ENCODE measurements at regions not wholly inside any gene's neighbourhood (a gene's known extent, or its start where the extent isn't known, plus 50 kb on each side); places are given as distances from the start of the nearest gene placed in this dataset.
"Not testable (repeated sequence)": the region's sequence is repeated elsewhere in the genome, so short reads cannot be mapped to it uniquely, and the experiment has no call there.

DNA sequence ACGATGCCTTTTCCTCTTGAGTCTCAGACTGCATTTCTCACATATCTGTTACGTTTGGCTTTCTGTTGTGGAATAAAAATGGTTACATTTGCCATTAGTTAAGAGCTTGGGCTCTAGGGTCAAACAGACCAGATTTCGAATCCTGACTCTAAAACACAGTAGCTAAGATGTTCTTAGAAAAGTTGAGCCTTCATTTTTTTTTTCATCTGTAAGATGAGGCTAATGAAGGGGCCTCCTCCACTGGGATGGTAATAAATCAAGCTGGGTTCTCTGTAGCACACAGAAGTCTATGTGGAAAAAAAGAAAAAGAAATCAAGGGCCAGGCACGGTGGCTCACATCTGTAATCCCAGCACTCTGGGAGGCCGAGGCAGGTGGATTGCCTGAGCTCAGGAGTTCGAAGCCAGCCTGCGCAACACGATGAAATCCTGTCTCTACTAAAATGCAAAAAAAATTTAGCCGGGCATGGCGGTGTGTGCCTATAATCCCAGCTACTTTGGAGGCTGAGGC is 49.9 kb upstream of the CAPRIN1 start:
- DNase-seq = no peak

GRCh38 chr11:33999393-33999792 is 52.1 kb upstream of the CAPRIN1 start:
- no peak for DNase-seq

DNA sequence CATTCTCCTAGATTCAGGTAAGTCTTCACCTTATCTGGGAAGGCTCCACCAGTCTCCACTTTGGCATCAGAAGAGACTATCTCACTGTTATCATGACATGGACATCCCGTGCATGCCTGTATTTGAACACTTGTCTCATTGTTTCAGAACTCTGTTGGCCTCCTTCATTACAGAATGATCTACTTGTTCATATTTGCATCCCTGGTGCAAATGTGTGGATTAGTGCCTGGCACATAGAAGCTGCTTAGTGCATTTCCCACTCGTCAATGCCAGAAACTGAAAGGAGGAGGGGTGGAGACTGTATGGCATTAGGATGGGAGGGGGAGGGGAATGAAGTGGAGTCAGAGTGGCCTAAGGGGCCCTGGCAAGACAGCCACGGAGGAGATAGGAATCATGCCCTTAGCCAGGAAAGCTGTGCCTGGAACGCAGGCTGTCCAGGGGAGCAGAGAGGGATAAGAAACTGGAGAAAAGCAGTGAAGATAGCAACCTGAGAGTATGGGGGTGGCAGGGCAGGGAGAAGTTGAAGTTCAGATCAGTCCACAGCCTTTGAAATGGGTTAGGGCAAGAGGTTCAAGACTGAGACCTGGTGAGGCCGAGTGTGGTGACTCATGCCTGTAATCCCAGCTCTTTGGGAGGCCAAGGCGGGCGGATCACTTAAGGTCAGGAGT is 53.8 kb upstream of the CAPRIN1 start:
- DNase-seq = peak in 17 of 56 donors; percentile 1 to 19 (median 7)

DNA sequence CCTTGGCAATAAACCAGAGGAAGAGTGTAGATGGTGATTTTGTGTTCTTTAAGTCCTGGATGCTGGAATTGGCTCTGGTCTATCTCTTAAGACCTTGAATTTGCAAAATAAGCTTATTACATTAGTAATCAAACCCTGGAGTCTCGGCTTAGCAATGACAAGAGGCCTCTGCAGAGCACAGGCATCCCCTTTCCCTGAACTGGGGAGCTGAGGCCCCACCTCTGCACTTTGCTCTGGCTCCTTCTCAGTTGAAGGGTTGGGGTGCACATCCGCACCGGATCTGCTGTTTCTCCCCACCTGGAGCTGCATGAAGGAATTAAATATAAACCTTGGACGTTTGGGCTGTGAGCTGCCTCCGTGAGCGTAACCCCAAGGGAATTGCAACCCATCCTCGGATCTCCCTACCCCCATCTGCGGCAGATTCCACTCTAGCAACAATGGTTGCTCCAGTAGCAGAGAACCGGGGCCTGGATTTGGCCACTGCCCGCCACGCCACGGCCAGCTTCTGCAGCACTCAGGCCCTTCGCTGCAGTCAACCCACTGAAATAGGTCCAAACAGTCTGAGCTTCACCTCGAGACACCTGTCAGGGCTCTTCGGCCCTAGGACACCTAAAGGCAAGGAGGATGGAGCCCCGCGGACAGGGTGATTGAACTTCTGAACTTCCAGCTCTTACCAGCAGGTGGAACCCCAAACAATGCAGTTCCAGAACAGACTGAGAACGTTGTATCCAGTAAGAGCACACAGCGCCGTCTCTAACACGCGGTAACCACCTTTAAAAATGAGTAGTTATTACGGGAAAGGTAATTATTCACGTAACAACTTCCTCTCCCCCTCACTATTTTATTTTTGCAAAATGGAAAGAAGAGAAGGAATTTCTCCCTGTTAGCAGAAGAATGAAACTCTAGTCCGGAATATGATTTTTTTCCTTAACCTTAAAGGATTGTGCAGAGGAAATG is 54.8 kb upstream of the CAPRIN1 start:
- peak in 49 of 56 donors; percentile 5 to 82 (median 36) for DNase-seq

GRCh38 chr11:33994937-33995336 is 56.6 kb upstream of the CAPRIN1 start:
- DNase-seq = no peak

- not testable (repeated sequence) for DNase-seq
Measured at GRCh38 chr11:33991136-33991535, 60.4 kb upstream of the CAPRIN1 start.

DNA sequence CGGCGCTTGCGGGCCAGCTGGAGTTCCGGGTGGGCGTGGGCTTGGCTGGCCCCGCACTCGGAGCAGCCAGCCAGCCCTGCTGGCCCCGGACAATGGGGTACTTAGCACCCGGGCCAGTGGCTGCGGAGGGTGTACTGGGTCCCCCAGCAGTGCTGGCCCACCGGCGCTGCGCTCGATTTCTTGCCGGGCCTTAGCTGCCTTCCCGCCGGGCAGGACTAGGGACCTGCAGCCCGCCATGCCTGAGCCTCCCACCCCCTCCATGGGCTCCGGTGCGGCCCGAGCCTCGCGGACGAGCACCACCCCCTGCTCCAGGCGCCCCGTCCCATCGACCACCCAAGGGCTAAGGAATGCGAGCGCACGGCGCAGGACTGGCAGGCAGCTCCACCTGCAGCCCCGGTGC is 61.4 kb upstream of the CAPRIN1 start:
- DNase-seq = not testable (repeated sequence)

DNA sequence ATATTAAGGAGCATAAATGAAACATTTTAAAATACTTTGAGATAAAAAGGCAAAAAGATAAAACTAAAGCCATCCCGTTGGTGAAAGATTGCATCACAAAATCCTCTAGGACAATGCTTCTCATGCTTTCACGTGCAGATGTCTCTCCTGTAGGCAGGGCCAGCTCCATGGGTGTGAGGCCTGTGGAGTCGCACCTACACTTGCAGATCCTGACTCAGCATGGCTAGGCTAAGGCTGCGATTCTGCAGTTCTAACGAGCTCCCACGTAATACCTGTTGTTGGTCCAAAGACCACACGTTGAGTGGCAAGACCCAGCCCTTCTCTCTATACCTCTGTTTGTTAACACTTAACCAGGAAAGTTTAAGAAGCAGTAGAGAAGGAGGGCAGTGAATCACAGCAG is 62.1 kb upstream of the CAPRIN1 start:
- no peak for DNase-seq

DNA sequence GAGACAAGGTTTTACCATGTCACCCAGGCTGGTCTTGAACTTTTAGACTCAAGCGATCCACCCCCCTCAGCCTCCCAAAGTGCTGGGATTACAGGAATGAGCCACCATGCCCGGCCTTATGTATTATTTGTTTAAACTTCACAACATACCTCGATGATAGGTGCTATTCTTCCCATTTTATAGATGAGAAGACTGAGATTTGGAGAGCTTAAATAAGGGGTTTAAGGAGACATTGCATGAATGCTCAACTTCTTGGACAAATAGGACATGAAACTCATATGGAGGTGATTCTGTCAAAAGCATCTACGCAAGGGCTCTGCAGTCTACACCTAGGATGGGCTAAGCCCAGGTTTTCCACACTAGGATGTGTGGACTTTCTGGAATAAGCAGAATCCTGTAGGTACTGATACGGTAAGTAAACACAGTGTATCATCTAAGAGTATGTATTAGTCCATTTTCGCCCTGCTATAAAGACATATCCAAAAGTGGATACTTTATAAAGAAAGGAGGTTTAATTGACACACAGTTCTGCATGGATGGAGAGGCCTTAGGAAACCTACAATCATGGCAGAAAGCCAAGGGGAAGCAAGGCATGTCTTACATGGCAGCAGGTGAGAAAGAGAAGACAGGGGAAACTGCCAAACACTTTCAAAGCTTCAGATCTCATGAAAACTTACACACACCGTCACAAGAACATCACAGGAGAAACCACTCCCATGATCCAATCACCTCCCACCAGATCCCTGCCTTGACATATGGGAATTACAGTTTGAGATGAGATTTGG is 62.8 kb upstream of the CAPRIN1 start:
- DNase-seq = no peak

DNA sequence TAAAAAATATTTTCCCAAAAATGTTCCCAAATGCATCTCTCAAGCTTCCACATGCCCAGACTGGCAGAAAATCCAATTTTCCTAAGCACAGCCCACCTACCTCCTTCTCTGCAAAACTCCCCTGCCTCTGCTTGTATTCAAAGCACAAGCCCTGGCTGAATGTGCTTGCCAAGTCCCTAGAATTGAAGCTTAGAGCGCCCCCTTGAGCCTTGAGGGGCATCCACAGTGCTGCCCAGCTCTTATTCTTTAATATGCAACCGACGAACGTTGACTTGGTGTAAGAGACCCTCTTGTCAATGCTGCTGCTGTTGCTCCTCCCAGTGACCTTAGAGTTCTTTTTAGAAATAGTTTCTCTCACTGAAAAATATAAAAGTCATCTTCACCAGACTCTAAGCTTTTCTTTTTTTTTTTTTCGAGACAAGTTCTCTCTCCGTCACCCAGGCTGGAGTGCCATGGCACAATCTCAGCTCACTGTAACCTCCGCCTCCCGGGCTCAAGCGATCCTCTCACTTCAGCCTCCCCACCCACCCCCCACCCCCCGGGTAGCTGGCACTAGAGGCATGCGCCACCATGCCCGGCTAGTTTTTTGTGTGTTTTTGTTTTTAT is 63.5 kb upstream of the CAPRIN1 start:
- DNase-seq = peak in 48 of 56 donors; percentile 2 to 85 (median 41)

- no peak for DNase-seq
Measured at GRCh38 chr11:33987545-33987944, 64.0 kb upstream of the CAPRIN1 start.

DNA sequence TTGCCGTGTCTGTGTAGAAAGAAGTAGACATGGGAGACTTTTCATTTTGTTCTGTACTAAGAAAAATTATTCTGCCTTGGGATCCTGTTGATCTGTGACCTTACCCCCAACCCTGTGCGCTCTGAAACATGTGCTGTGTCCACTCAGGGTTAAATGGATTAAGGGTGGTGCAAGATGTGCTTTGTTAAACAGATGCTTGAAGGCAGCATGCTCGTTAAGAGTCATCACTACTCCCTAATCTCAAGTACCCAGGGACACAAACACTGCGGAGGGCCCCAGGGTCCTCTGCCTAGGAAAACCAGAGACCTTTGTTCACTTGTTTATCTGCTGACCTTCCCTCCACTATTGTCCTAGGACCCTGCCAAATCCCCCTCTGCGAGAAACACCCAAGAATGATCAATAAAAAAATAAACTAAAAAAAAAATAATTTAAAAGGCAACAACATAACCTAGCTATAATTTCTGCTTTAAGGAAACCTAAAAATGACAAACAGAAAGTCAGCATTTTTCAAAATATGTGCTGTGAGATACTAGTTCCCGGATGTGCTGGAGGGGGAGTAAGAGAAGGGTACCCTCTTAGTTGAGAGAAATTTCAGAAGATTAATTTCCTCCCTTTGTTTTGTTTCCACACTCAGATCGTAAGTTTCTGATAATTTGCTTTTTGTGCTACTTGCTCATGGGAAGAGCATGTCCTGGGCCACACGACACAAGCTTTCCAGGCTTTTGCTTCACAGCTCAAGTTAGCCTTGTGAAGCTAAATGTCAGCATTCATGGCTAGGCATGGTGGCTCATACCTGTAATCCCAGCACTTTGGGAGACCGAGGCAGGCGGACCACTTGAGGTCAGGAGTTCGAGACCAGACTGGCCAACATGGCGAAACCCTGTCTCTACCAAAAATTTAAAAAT is 64.7 kb upstream of the CAPRIN1 start:
- not testable (repeated sequence) for DNase-seq

DNA sequence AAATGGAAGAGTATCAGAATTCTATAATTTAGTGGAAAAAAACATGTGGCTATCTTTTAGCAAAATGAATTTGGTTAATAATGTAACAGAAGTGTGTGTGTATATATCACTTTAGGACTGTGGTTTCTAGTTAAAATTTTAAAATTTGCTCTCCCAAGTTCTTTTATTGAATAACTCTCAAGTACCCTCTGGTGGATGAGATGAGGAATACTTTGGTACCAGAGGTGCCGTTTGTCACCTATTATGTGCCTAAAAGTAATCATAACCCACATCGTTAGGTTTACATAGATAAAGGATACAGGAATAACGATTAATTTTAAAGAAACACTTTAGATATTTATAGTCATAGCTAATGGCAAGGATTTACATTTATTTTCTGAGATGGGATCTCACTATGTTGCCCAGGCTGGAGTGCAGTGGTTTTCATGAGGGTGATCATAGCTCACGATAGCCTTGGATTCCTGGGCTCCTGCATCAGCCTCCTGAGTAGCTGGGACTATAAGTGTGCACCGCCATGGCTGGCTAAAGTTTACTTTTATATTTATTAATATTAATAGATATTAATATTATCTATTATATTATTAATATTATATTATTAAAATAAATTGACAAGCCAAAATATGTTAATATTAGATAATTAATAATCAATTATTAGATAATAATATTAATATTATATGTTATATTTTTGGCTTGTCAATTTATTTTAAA is 66.7 kb upstream of the CAPRIN1 start:
- no peak for DNase-seq

DNA sequence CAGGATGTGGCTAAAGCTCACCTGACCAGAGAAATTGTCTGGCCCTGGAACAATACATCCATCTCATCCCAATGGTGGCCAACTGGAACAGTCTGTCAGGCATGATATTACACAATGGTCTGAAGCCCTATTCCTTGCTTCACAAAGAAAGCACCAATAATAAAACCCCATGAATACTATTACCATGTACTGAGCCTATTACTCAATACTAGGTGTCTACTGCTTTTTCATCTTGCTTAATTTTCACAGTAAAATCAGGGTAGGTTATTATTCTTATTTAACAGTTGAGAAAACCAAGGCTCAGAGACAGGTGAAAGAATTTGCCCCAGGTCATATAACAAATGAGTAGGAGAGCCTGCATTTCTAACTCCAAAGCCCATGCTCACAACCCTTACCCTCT is 68.9 kb upstream of the CAPRIN1 start:
- DNase-seq = no peak

- DNase-seq = no peak
Measured at GRCh38 chr11:33980897-33981296, 70.6 kb upstream of the CAPRIN1 start.

DNA sequence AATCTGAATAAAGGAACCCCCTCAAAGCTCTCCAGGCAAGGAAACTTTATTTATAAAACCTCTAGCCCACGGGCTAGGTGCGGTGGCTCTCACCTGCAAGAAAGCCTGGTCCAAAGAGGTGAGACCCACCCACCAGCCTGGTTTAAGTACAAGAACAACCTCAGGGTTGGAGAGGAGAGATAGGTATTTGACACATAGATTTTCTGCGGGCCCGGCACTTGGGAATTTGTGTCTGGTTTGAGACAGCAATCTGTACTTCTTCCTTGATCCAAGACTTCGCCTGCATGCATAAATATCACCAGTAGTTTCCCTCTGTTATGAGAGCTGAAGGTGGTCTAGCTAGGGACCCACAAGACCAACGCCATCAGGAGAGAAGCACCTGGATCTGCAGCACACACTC is 73.2 kb upstream of the CAPRIN1 start:
- no peak for DNase-seq

GRCh38 chr11:33977676-33978075 is 73.9 kb upstream of the CAPRIN1 start:
- no peak for DNase-seq

DNA sequence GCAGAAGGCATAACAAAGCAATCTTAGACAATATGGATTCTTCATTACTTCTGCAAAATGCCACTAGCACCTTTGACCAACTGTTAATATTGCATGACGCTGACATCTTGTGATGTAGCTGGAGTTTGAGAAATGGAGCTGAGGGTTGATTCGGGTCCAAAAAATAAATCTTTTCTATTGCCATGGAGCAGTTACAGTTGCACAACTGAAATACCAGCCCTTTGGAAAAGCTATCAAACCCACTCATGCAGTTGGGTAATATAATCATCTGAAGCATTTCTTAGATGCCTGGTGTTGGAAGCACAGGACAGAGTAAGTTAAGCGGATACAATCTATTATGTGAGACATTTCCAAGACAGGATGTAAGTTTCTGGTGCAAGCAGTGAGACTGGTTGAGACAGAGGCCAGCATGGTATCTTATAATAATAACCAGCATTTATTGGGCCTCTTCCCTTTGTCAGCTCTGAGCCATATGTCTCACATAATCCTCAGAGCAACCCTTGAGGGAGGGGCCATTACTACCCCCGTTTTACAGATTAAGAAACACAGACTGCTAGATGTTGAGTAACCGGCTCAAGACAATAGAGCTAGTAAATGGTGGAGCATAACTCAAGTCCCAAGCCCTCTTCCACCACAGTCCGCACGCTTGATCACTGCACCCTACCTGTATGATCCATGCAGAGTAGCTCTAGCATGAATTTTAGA is 74.9 kb upstream of the CAPRIN1 start:
- no peak for DNase-seq

GRCh38 chr11:33974804-33975203 is 76.7 kb upstream of the CAPRIN1 start:
- DNase-seq = no peak

Measured in amygdala (tissue), 56 donors.